Hepatocyte (in vitro differentiated cells): ENCODE measurements at regions not wholly inside any gene's neighbourhood (a gene's known extent, or its start where the extent isn't known, plus 50 kb on each side); places are given as distances from the start of the nearest gene placed in this dataset.

Source experiments
- DNase-seq: peaks from one replicate; pipeline ENCODE4 v3.0.0-alpha.2; 2016; ENCODE audit warnings: low spot score
- H2AFZ ChIP-seq: fragments of 200-600 bp; sonication (generic); 2 replicates; pipeline ENCODE4 v1.6.0; 2016; ENCODE audit warnings: antibody characterized with exemption, mild to moderate bottlenecking
- H3K27ac ChIP-seq: fragments of 200-600 bp; sonication (generic); 2 replicates; pipeline ENCODE4 v1.5.1; 2016; ENCODE audit warnings: mild to moderate bottlenecking
- H3K27me3 ChIP-seq: fragments of 200-600 bp; sonication (generic); 2 replicates; pipeline ENCODE4 v1.6.1; 2016
- H3K36me3 ChIP-seq: fragments of 200-600 bp; sonication (generic); replicated peaks from 2 replicates; pipeline ENCODE4 v1.5.1; 2016; ENCODE audit warnings: low read depth; ENCODE audit not compliant: insufficient read depth
- H3K4me1 ChIP-seq: fragments of 200-600 bp; sonication (generic); 2 replicates; pipeline ENCODE4 v1.5.1; 2016; ENCODE audit warnings: mild to moderate bottlenecking, moderate library complexity; ENCODE audit not compliant: insufficient read depth
- H3K4me2 ChIP-seq: fragments of 200-600 bp; sonication (generic); 2 replicates; pipeline ENCODE4 v1.6.0; 2016
- H3K4me3 ChIP-seq: fragments of 200-600 bp; sonication (generic); 2 replicates; pipeline ENCODE4 v1.5.1; 2016; ENCODE audit warnings: mild to moderate bottlenecking
- H3K79me2 ChIP-seq: fragments of 200-600 bp; sonication (generic); 2 replicates; pipeline ENCODE4 v1.6.0; 2017; ENCODE audit warnings: mild to moderate bottlenecking
- H3K9me2 ChIP-seq: fragments of 200-600 bp; sonication (generic); replicated peaks from 2 replicates; pipeline ENCODE4 v1.6.0; 2017; ENCODE audit warnings: mild to moderate bottlenecking; ENCODE audit not compliant: insufficient read depth
- H3K9me3 ChIP-seq: fragments of 200-600 bp; sonication (generic); 2 replicates; pipeline ENCODE4 v1.5.1; 2016; ENCODE audit warnings: low read depth, mild to moderate bottlenecking
- H4K20me1 ChIP-seq: fragments of 200-600 bp; sonication (generic); 2 replicates; pipeline ENCODE4 v1.6.0; 2016; ENCODE audit warnings: mild to moderate bottlenecking; ENCODE audit not compliant: insufficient read depth, poor library complexity, severe bottlenecking
- EZH2 ChIP-seq: fragments of 200-600 bp; sonication (generic); IDR thresholded peaks from 2 replicates; pipeline ENCODE4 v1.6.1; 2016; ENCODE audit warnings: antibody characterized with exemption, mild to moderate bottlenecking, borderline replicate concordance
- EZH2phosphoT487 ChIP-seq: fragments of 200-600 bp; sonication (generic); IDR thresholded peaks from one replicate; pipeline ENCODE4 v1.6.1; 2018; ENCODE audit warnings: antibody characterized with exemption, mild to moderate bottlenecking, low read depth, moderate library complexity; ENCODE audit not compliant: unreplicated experiment, severe bottlenecking
- WGBS: methylation state at CpG from one replicate; pipeline ENCODE4 v1.1.6; 2016; ENCODE audit warnings: low lambda C conversion rate; ENCODE audit errors: missing lambda C conversion rate; 5-methylcytosine and 5-hydroxymethylcytosine counted together
- TF ChIP-seq, protein P1 (sequence below): fragments of 200-600 bp; sonication (generic); IDR thresholded peaks from 2 replicates; pipeline ENCODE4 v1.5.1; 2016; ENCODE audit warnings: antibody characterized with exemption, mild to moderate bottlenecking; ENCODE audit not compliant: poor library complexity

DNA sequence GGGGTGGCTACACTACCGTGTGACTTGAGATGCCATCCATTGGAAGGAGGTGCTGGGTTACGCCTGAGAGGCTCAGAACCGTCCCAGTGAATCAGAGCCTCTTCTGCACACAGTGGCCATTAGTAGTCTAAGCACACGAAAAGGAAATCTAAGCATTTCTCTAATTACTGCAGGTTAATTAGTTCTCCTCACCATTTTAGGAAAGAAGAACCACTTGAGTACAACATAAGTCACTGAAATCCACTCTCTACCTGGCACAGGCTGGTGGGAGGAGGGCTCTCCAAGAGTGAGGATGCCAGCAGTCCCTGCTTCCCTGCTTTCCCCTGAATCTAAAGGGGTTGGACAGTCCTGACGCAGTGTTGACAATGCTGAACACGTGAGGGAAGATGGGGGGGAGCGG, 606.3 kb downstream of the NPHP4 start:
- Histone ChIP-seq H3K4me2 (no peak overlapping the region), H3K79me2 (no peaks in the 10 kb centered on the region), H3K27ac (no peak overlapping the region), H3K9me3 (no peaks in the 10 kb centered on the region), H3K4me3 (no peak overlapping the region), H3K36me3 (no peaks in the 10 kb centered on the region), H2AFZ (no peak overlapping the region), H3K9me2 (no peaks in the 10 kb centered on the region), H3K4me1 (no peaks in the 10 kb centered on the region), H4K20me1 (no peaks in the 10 kb centered on the region), H3K27me3 (peaks cover 13% of the 10 kb centered on the region)
- DNase-seq: no peak
- TF ChIP-seq EZH2: no peak
- 80% methylated on average over 7 of the region's 7 CpGs for WGBS

DNA sequence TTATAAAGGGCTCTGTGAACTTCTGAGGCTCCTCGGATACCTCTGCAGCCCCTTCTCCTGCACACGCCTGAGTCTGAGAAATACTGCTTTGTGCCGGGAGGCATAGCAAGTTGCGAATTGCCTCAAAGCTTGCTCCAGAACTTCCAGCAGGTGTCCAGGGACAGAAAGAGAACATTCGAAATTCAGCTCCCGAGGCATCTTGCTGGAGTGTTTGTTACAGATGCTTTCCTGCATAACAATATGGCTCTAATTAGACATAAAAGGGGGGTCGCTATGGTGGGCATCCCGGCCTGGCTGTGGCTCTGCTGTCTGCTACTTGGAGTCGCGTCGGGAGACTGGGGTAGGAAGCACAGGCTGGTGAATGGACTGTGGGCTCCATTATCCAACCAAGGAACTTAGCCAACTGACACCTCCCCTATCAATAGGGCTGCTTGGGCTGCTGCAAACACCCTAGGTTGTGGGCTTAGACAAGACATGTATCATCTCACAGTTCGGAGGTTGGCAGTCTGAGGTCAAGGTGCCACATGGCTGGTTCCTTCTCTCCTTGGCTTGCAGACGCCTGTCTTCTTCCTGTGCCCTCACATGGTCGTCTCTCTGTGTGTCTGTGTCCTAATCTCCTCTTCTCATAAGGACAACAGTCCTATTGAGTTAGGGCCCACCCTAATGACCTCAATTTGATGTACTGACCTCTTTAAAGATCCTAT, 607.0 kb downstream of the NPHP4 start:
- 74% methylated on average over 14 of the region's 14 CpGs for WGBS
- H3K4me2 ChIP-seq: no peak overlapping the region
- no peaks in the 10 kb centered on the region for H3K4me1 ChIP-seq
- no peak for DNase-seq
- H2AFZ ChIP-seq: no peak overlapping the region
- no peaks in the 10 kb centered on the region for H3K9me2 ChIP-seq
- peaks cover 13% of the 10 kb centered on the region for H3K27me3 ChIP-seq
- H4K20me1 ChIP-seq: no peaks in the 10 kb centered on the region
- no peaks in the 10 kb centered on the region for H3K9me3 ChIP-seq
- no peak overlapping the region for H3K27ac ChIP-seq
- no peak overlapping the region for H3K4me3 ChIP-seq
- no peaks in the 10 kb centered on the region for H3K36me3 ChIP-seq
- TF ChIP-seq, protein P1, sequence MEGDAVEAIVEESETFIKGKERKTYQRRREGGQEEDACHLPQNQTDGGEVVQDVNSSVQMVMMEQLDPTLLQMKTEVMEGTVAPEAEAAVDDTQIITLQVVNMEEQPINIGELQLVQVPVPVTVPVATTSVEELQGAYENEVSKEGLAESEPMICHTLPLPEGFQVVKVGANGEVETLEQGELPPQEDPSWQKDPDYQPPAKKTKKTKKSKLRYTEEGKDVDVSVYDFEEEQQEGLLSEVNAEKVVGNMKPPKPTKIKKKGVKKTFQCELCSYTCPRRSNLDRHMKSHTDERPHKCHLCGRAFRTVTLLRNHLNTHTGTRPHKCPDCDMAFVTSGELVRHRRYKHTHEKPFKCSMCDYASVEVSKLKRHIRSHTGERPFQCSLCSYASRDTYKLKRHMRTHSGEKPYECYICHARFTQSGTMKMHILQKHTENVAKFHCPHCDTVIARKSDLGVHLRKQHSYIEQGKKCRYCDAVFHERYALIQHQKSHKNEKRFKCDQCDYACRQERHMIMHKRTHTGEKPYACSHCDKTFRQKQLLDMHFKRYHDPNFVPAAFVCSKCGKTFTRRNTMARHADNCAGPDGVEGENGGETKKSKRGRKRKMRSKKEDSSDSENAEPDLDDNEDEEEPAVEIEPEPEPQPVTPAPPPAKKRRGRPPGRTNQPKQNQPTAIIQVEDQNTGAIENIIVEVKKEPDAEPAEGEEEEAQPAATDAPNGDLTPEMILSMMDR: no peak
- TF ChIP-seq EZH2phosphoT487 (no peak), EZH2 (no peak)
- H3K79me2 ChIP-seq: no peaks in the 10 kb centered on the region

DNA sequence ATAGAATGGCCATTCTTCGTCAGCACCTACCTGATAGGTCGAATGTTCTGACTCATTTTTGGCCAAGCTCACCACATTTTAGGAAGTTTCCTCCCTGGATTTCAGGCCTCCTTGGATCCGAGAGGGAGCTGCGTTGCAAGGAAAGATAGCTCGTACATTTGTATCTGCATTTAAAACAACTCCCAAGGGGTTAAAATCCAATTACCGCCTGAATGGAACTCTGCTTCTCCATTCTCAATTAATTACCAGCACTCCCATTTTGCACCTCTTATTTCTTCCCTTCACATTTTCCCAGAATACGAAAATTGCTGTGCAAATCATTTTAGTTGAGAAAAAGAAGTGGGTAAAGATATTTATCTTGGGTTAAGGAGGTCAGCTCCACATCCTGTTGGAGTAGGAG, 610.7 kb downstream of the NPHP4 start:
- Histone ChIP-seq H3K9me3 (no peaks in the 10 kb centered on the region), H3K79me2 (no peaks in the 10 kb centered on the region), H3K27me3 (no peaks in the 10 kb centered on the region), H4K20me1 (no peaks in the 10 kb centered on the region), H3K4me1 (no peaks in the 10 kb centered on the region), H3K4me2 (no peak overlapping the region), H3K36me3 (no peaks in the 10 kb centered on the region), H3K4me3 (no peak overlapping the region), H2AFZ (no peak overlapping the region), H3K27ac (no peak overlapping the region), H3K9me2 (no peaks in the 10 kb centered on the region)
- TF ChIP-seq, protein P1: no peak
- TF ChIP-seq EZH2phosphoT487 (no peak), EZH2 (no peak)
- DNase-seq: no peak
- WGBS: 83% methylated on average over 7 of the region's 7 CpGs

DNA sequence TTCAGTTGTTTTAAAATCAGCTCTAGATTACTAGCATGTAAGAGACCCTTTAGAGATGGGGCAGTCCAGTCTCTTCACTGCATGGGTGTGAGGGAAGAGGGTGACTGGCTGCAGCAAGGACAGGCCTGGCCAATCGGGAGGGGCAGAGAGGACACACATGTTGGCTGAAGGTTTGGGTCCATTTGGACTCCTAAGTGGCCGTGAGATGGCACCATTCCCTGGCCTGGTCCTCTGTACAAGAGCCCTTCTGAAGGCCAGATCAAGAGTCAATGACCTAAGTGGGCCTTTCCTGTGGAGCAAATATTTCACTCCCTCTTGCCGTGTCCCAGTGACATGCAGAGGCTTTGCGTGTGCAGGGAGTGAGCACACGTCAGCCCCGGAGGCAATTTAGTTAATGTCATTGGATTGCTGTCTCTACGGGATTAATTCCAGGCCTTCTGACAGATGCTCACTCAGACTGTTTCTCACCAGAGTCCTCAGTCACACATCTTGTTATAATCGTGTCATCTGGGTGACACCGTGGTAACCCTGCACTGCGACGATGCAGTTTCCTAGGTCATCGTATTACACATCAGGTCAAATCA, 613.0 kb downstream of the NPHP4 start:
- no peak for DNase-seq
- no peak overlapping the region for H3K27ac ChIP-seq
- H3K4me3 ChIP-seq: no peak overlapping the region
- 93% methylated on average over 12 of the region's 12 CpGs for WGBS
- H3K79me2 ChIP-seq: no peaks in the 10 kb centered on the region
- no peaks in the 10 kb centered on the region for H3K9me3 ChIP-seq
- no peaks in the 10 kb centered on the region for H3K27me3 ChIP-seq
- no peaks in the 10 kb centered on the region for H3K36me3 ChIP-seq
- no peaks in the 10 kb centered on the region for H3K4me1 ChIP-seq
- TF ChIP-seq, protein P1: no peak
- no peak for TF ChIP-seq EZH2
- TF ChIP-seq EZH2phosphoT487: no peak
- no peak overlapping the region for H3K4me2 ChIP-seq
- no peaks in the 10 kb centered on the region for H3K9me2 ChIP-seq
- no peak overlapping the region for H2AFZ ChIP-seq
- H4K20me1 ChIP-seq: no peaks in the 10 kb centered on the region
